OCI-LY1 (cell line): ENCODE measurements at regions not wholly inside any gene's neighbourhood (a gene's known extent, or its start where the extent isn't known, plus 50 kb on each side); places are given as distances from the start of the nearest gene placed in this dataset.

Source experiments
- EZH2 ChIP-seq: fragments of 200-600 bp; sonication (generic), shearing (Covaris generic); IDR thresholded peaks from 2 replicates; pipeline ENCODE4 v1.8.0; 2017; ENCODE audit warnings: borderline replicate concordance, mixed run types, mild to moderate bottlenecking, antibody characterized with exemption, low read length, moderate library complexity, mixed read lengths
- TF ChIP-seq, protein P1 (sequence below): fragments of 200-600 bp; sonication (generic), shearing (Covaris generic); IDR thresholded peaks from 2 replicates; pipeline ENCODE4 v1.5.1; 2017; ENCODE audit warnings: mild to moderate bottlenecking, antibody characterized with exemption, low read length, moderate library complexity, mixed read lengths

DNA sequence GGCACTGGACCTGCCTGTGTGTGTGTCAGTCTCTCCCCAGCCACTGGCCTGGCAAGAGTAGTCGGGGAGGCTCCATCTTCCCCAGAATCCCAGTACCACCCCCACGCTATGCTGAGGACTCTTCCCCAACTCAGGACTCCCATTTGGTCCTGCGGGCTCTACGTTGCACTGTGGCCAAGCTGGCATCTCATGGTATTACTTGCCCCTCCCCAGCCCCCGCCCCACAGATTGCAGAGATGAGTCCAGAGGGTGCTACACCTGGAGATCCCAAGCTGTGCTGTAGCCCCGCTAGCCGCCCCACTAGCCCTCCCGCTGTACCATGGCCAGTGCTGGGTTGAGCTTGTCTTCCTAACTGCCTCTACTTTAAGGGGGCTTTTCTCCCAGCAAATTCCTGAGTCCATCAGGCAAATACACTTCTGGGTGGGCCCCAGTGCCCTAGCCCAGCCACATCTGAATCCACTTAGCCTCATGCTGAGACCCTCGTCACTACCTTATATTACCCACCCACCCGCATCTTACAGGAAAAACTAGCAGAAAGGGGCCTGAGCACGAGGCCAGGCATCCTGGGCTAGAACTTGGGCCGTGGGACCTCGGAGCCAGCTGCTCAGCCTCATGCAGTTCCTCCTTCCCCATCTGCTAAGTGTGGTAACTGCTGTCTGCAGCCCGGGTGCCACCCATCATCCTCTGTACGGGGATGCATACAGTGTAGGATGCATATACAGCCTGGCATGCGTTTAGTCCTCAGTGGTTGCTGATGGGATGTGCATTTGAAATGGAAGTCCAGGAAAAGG lies 65.8 kb upstream of the CACUL1 start:
- no peak for TF ChIP-seq EZH2
- TF ChIP-seq, protein P1, sequence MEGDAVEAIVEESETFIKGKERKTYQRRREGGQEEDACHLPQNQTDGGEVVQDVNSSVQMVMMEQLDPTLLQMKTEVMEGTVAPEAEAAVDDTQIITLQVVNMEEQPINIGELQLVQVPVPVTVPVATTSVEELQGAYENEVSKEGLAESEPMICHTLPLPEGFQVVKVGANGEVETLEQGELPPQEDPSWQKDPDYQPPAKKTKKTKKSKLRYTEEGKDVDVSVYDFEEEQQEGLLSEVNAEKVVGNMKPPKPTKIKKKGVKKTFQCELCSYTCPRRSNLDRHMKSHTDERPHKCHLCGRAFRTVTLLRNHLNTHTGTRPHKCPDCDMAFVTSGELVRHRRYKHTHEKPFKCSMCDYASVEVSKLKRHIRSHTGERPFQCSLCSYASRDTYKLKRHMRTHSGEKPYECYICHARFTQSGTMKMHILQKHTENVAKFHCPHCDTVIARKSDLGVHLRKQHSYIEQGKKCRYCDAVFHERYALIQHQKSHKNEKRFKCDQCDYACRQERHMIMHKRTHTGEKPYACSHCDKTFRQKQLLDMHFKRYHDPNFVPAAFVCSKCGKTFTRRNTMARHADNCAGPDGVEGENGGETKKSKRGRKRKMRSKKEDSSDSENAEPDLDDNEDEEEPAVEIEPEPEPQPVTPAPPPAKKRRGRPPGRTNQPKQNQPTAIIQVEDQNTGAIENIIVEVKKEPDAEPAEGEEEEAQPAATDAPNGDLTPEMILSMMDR: no peak
